SK-N-SH (cell line): ENCODE measurements at regions not wholly inside any gene's neighbourhood (a gene's known extent, or its start where the extent isn't known, plus 50 kb on each side); places are given as distances from the start of the nearest gene placed in this dataset.

Experiments
- CTCF ChIA-PET: fragments of 300-600, 350-600 bp; formaldehyde crosslinking; extraction: SDS; loops from one replicate; lab custom pipeline; 2021; lab: Yijun Ruan, JAX
- POLR2A ChIA-PET: fragments of 350-600 bp; sonication (Branson Sonifier 250); formaldehyde crosslinking; extraction: SDS; loops from one replicate; lab custom pipeline; 2020; ENCODE audit warnings: antibody characterized with exemption, inconsistent platforms; lab: Yijun Ruan, JAX
- DNase-seq: peaks from one replicate; pipeline ENCODE4 v3.0.0; 2012
- H2AFZ ChIP-seq: fragments of 200-600 bp; sonication (generic); 2 replicates; pipeline ENCODE4 v1.8.1; 2016; ENCODE audit warnings: antibody characterized with exemption, mild to moderate bottlenecking, low read depth
- H3F3A ChIP-seq: fragments of 200-600 bp; sonication (generic); replicated peaks from 2 replicates; pipeline ENCODE3; 2016; ENCODE audit warnings: antibody characterized with exemption, mild to moderate bottlenecking; ENCODE audit not compliant: insufficient read depth
- H3K27ac ChIP-seq, 2 experiments: fragments of 200-500 bp in 1 of 2; fragments of 200-600 bp in 1 of 2; sonication (Bioruptor generic) in 1 of 2; sonication (generic), shearing (Covaris generic) in 1 of 2; 2 replicates each; pipeline versions ENCODE4 v1.5.1 to v1.6.1; 2014 to 2016; ENCODE audit warnings: low read depth in 2 of 2, inconsistent platforms in 1 of 2, low read length in 1 of 2, mild to moderate bottlenecking in 1 of 2, mixed read lengths in 1 of 2
- H3K27me3 ChIP-seq: fragments of 200-600 bp; sonication (generic), shearing (Covaris generic); 2 replicates; pipeline ENCODE4 v1.6.1; 2016; ENCODE audit warnings: mixed run types; ENCODE audit not compliant: insufficient read depth
- H3K36me3 ChIP-seq, 2 experiments: fragments of 200-500 bp in 1 of 2; fragments of 200-600 bp in 1 of 2; sonication (Bioruptor generic) in 1 of 2; sonication (generic) in 1 of 2; replicated peaks in 1 of 2; 2 replicates each; pipeline versions ENCODE3 to v1.5.1; 2014 to 2016; ENCODE audit warnings: low read length in 1 of 2, mild to moderate bottlenecking in 1 of 2; ENCODE audit not compliant: insufficient read depth in 2 of 2, control insufficient read depth in 1 of 2
- H3K4me1 ChIP-seq, 2 experiments: fragments of 200-500 bp in 1 of 2; fragments of 200-600 bp in 1 of 2; sonication (Bioruptor generic) in 1 of 2; sonication (generic), shearing (Covaris generic) in 1 of 2; 2 replicates each; pipeline versions ENCODE4 v1.5.1 to v1.6.1; 2014 to 2016; ENCODE audit warnings: low read depth in 1 of 2, low read length in 1 of 2, mixed run types in 1 of 2; ENCODE audit not compliant: insufficient read depth in 2 of 2, control insufficient read depth in 1 of 2
- H3K4me2 ChIP-seq: fragments of 200-600 bp; sonication (generic), shearing (Covaris generic); 2 replicates; pipeline ENCODE4 v1.6.1; 2017; ENCODE audit warnings: mixed run types
- H3K4me3 ChIP-seq, 2 experiments: fragments of 200-500 bp in 1 of 2; fragments of 200-600 bp in 1 of 2; sonication (Bioruptor generic) in 1 of 2; sonication (generic), shearing (Covaris generic) in 1 of 2; 2 replicates each; pipeline versions ENCODE4 v1.5.1 to v1.8.1; 2014 to 2016; ENCODE audit warnings: low read depth in 2 of 2, inconsistent platforms in 1 of 2, low read length in 1 of 2, mild to moderate bottlenecking in 1 of 2, mixed read lengths in 1 of 2, moderate library complexity in 1 of 2
- H3K79me2 ChIP-seq: fragments of 200-600 bp; sonication (generic); 2 replicates; pipeline ENCODE4 v1.8.1; 2017; ENCODE audit warnings: mild to moderate bottlenecking; ENCODE audit not compliant: insufficient read depth
- H3K9ac ChIP-seq: fragments of 200-600 bp; sonication (generic); 2 replicates; pipeline ENCODE4 v1.6.1; 2017; ENCODE audit warnings: mixed run types
- H3K9me2 ChIP-seq: fragments of 200-600 bp; sonication (generic); 2 replicates; pipeline ENCODE4 v1.6.1; 2017; ENCODE audit warnings: mixed run types
- H3K9me3 ChIP-seq: fragments of 200-600 bp; sonication (generic); 2 replicates; pipeline ENCODE4 v1.6.1; 2017; ENCODE audit warnings: mixed run types, mild to moderate bottlenecking, moderate library complexity
- H4K20me1 ChIP-seq: fragments of 200-600 bp; sonication (generic); 2 replicates; pipeline ENCODE4 v1.6.1; 2017; ENCODE audit warnings: mild to moderate bottlenecking, mixed run types; ENCODE audit not compliant: insufficient read depth
- CTCF ChIP-seq: fragments of 200-600 bp; sonication (generic); IDR thresholded peaks from 2 replicates; pipeline ENCODE4 v1.6.1; 2017; ENCODE audit warnings: antibody characterized with exemption, mild to moderate bottlenecking, moderate library complexity
- ELF1 ChIP-seq: IDR thresholded peaks from 2 replicates; pipeline ENCODE4 v1.4.0; 2012
- EP300 ChIP-seq, 2 experiments: IDR thresholded peaks; 2 replicates each; pipeline versions ENCODE4 v1.4.0 to v1.6.1; 2012; ENCODE audit warnings: borderline replicate concordance in 1 of 2, low read depth in 1 of 2, low read length in 1 of 2
- FOSL2 ChIP-seq: IDR thresholded peaks from 2 replicates; pipeline ENCODE4 v1.4.0; 2012; ENCODE audit warnings: low read depth, mild to moderate bottlenecking, moderate library complexity, borderline replicate concordance
- GABPA ChIP-seq: IDR thresholded peaks from 2 replicates; pipeline ENCODE4 v1.4.0; 2012; ENCODE audit warnings: low read depth, mild to moderate bottlenecking
- JUND ChIP-seq: IDR thresholded peaks from 2 replicates; pipeline ENCODE4 v1.4.0; 2012
- MEF2A ChIP-seq: IDR thresholded peaks from 2 replicates; pipeline ENCODE4 v1.4.0; 2012; ENCODE audit warnings: low read depth, borderline replicate concordance
- MXI1 ChIP-seq: IDR thresholded peaks from 2 replicates; pipeline ENCODE4 v1.6.1; 2012; ENCODE audit warnings: mild to moderate bottlenecking, low read depth, low read length, improper control_type of control experiment
- RFX5 ChIP-seq: IDR thresholded peaks from 2 replicates; pipeline ENCODE4 v1.6.1; 2012; ENCODE audit warnings: mild to moderate bottlenecking, improper control_type of control experiment, low read length
- RXRA ChIP-seq: IDR thresholded peaks from 2 replicates; pipeline ENCODE4 v1.4.0; 2012; ENCODE audit warnings: low read depth, mild to moderate bottlenecking, borderline replicate concordance
- SIN3A ChIP-seq: IDR thresholded peaks from 2 replicates; pipeline ENCODE4 v1.6.1; 2012; ENCODE audit warnings: low read depth, mild to moderate bottlenecking, low read length, moderate library complexity, borderline replicate concordance
- TCF12 ChIP-seq: IDR thresholded peaks from 2 replicates; pipeline ENCODE4 v1.4.0; 2012
- TEAD4 ChIP-seq: IDR thresholded peaks from 2 replicates; pipeline ENCODE4 v1.4.0; 2012; ENCODE audit warnings: mild to moderate bottlenecking, borderline replicate concordance; ENCODE audit not compliant: insufficient read depth
- WGBS: methylation state at CpG from one replicate; pipeline ENCODE4 v1.1.6; 2017; ENCODE audit warnings: low lambda C conversion rate; 5-methylcytosine and 5-hydroxymethylcytosine counted together
- TF ChIP-seq, protein P1 (sequence below): fragments of 150-350 bp; IDR thresholded peaks from 2 replicates; pipeline ENCODE4 v1.6.1; 2017; ENCODE audit warnings: antibody characterized with exemption, low read length, low read depth, borderline replicate concordance
- TF ChIP-seq, protein P2 (sequence below): IDR thresholded peaks from 2 replicates; pipeline ENCODE4; 2012
- TF ChIP-seq, protein P3 (sequence below): IDR thresholded peaks from 2 replicates; pipeline ENCODE4 v1.4.0; 2012; ENCODE audit warnings: low read depth
- TF ChIP-seq, protein P4 (sequence below): IDR thresholded peaks from 2 replicates; pipeline ENCODE4 v1.4.0; 2012; ENCODE audit warnings: low read depth, borderline replicate concordance

GRCh38 chr2:12008425-12009061 is 262.1 kb downstream of the LPIN1 start:
- H3K4me3 ChIP-seq, result no peak overlapping the region
- H3K9ac ChIP-seq, result no peak overlapping the region
- no peak for DNase-seq
- no peaks in the 10 kb centered on the region for H3K27me3 ChIP-seq
- ChIA-PET POLR2A (no interaction called here), CTCF (no interaction called here)
- H3K9me2 ChIP-seq, result no peaks in the 10 kb centered on the region
- H3K9me3 ChIP-seq, result no peaks in the 10 kb centered on the region
- 60% methylated on average over 6 of the region's 6 CpGs for WGBS
- H3K36me3 ChIP-seq, result no peaks in the 10 kb centered on the region
- no peak overlapping the region for H3K27ac ChIP-seq
- peaks cover 4 to 14% of the 10 kb centered on the region in 2 experiments; a peak in 2 of 4 replicates for H3K4me1 ChIP-seq
- H3F3A ChIP-seq, result no peaks in the 10 kb centered on the region
- no peaks in the 10 kb centered on the region for H4K20me1 ChIP-seq
- H3K4me2 ChIP-seq, result no peak overlapping the region
- H3K79me2 ChIP-seq, result no peaks in the 10 kb centered on the region
- H2AFZ ChIP-seq, result peak overlapping the region; percentile 38; the same call in 1 of the 2 replicates
- TF ChIP-seq RXRA (peak; percentile 5; the same call in 1 of the 2 replicates), TCF12 (peak; percentile 41; the same call in 1 of the 2 replicates), ELF1 (peak; percentile 67; the same call in 1 of the 2 replicates), EP300 (IDR thresholded peaks at IDR 0.05; ENCODE audit: borderline replicate concordance in 1 of 2, low read depth in 1 of 2, low read length in 1 of 2) (0 out of 4 replicates have a peak, but pooled peaks of 1 of the 2 experiments have one; percentile 25), MEF2A (no peak), FOSL2 (peak; percentile 45; the same call in 1 of the 2 replicates), JUND (peak; percentile 48; the same call in 1 of the 2 replicates)
- TF ChIP-seq, protein P1, sequence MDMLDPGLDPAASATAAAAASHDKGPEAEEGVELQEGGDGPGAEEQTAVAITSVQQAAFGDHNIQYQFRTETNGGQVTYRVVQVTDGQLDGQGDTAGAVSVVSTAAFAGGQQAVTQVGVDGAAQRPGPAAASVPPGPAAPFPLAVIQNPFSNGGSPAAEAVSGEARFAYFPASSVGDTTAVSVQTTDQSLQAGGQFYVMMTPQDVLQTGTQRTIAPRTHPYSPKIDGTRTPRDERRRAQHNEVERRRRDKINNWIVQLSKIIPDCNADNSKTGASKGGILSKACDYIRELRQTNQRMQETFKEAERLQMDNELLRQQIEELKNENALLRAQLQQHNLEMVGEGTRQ, result no peak
- TF ChIP-seq, protein P2, sequence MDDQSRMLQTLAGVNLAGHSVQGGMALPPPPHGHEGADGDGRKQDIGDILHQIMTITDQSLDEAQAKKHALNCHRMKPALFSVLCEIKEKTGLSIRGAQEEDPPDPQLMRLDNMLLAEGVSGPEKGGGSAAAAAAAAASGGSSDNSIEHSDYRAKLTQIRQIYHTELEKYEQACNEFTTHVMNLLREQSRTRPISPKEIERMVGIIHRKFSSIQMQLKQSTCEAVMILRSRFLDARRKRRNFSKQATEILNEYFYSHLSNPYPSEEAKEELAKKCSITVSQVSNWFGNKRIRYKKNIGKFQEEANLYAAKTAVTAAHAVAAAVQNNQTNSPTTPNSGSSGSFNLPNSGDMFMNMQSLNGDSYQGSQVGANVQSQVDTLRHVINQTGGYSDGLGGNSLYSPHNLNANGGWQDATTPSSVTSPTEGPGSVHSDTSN, result peak; percentile 55; the same call in 1 of the 2 replicates
- TF ChIP-seq, all 33 proteins: peak for 7

DNA sequence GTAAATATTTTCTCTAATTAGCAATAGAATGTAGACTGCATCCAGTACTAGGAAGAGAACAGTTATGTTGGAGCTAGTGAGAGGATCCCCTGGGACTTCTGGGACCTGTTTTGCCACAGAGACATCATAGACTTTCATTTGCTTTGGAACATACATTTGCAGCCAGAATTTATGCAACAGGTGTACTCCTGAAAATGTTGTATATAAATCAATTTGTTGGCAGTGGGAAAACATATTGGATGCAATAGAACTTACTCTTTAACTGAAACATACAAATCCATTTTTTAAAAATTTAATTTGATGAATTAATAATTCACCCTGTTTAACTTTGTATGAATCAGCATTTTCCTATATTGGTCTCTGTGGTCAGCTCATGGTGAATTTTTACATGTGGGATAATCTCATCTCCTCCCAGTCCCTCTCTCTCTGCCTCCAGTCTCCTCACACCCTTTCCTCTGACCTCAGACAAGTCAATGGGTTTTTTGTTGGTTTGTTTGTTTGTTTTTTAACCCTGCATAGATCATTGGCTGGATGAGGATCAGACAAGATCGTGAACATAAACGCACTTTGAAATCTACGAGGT is 263.0 kb downstream of the LPIN1 start:
- WGBS, result 91% methylated on average over 3 of the region's 3 CpGs
- H3F3A ChIP-seq, result no peaks in the 10 kb centered on the region
- H3K4me1 ChIP-seq, result peaks cover 4 to 14% of the 10 kb centered on the region in 2 experiments; a peak in 2 of 4 replicates
- ChIA-PET POLR2A (no interaction called here), CTCF (interaction anchor here (0.7 kb wide), 1 partner anchor 708 kb away, joined by 3 read pairs; no protein-coding TSS in a partner anchor)
- no peak for DNase-seq
- H3K9me3 ChIP-seq, result no peaks in the 10 kb centered on the region
- H4K20me1 ChIP-seq, result no peaks in the 10 kb centered on the region
- no peak overlapping the region for H3K9ac ChIP-seq
- H3K27me3 ChIP-seq, result no peaks in the 10 kb centered on the region
- no peaks in the 10 kb centered on the region for H3K9me2 ChIP-seq
- no peak overlapping the region for H2AFZ ChIP-seq
- H3K36me3 ChIP-seq, result no peaks in the 10 kb centered on the region
- TF ChIP-seq, protein P3, sequence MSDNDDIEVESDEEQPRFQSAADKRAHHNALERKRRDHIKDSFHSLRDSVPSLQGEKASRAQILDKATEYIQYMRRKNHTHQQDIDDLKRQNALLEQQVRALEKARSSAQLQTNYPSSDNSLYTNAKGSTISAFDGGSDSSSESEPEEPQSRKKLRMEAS, result no peak
- TF ChIP-seq EP300 (IDR thresholded peaks at IDR 0.05; ENCODE audit: borderline replicate concordance in 1 of 2, low read depth in 1 of 2, low read length in 1 of 2), result no peak
- no peak for TF ChIP-seq GABPA
- no peak for TF ChIP-seq JUND
- TF ChIP-seq SIN3A, result no peak
- TF ChIP-seq TEAD4, result no peak
- no peak for TF ChIP-seq MXI1
- TF ChIP-seq, protein P4, sequence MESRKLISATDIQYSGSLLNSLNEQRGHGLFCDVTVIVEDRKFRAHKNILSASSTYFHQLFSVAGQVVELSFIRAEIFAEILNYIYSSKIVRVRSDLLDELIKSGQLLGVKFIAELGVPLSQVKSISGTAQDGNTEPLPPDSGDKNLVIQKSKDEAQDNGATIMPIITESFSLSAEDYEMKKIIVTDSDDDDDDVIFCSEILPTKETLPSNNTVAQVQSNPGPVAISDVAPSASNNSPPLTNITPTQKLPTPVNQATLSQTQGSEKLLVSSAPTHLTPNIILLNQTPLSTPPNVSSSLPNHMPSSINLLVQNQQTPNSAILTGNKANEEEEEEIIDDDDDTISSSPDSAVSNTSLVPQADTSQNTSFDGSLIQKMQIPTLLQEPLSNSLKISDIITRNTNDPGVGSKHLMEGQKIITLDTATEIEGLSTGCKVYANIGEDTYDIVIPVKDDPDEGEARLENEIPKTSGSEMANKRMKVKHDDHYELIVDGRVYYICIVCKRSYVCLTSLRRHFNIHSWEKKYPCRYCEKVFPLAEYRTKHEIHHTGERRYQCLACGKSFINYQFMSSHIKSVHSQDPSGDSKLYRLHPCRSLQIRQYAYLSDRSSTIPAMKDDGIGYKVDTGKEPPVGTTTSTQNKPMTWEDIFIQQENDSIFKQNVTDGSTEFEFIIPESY, result no peak
- no peak for TF ChIP-seq CTCF
- TF ChIP-seq MEF2A, result no peak
- TF ChIP-seq, protein P1, result no peak
- no peak for TF ChIP-seq RFX5
- TF ChIP-seq RXRA, result no peak
- H3K4me3 ChIP-seq, result no peak overlapping the region
- H3K4me2 ChIP-seq, result no peak overlapping the region
- no peak overlapping the region for H3K27ac ChIP-seq
- H3K79me2 ChIP-seq, result no peaks in the 10 kb centered on the region
